Activated CD4-positive, alpha-beta memory T cell treated with anti-CD3 and anti-CD28 coated beads, Interleukin-2, amount 10 ng/mL, durations not matched to agents 7 days and 5 days (primary cell): ENCODE measurements at regions not wholly inside any gene's neighbourhood (a gene's known extent, or its start where the extent isn't known, plus 50 kb on each side); places are given as distances from the start of the nearest gene placed in this dataset.

Source experiments
- CTCF ChIA-PET: fragments of 350-600 bp; sonication (Branson Sonifier 250); formaldehyde crosslinking; loops from one replicate; lab custom pipeline; 2021; ENCODE audit warnings: antibody characterized with exemption, inconsistent platforms; lab: Charles Lee
- POLR2A ChIA-PET: fragments of 350-600 bp; sonication (Branson Sonifier 250); formaldehyde crosslinking; loops from one replicate; lab custom pipeline; 2021; ENCODE audit warnings: antibody characterized with exemption; lab: Charles Lee
- DNase-seq: peaks from one replicate; pipeline ENCODE4 v3.0.0-alpha.2; 2020
- H3K27ac Mint-ChIP-seq: one replicate; pipeline ENCODE4 v1.8.0; 2021; ENCODE audit warnings: mild to moderate bottlenecking, mixed read lengths
- H3K27me3 Mint-ChIP-seq: one replicate; pipeline ENCODE4 v1.8.0; 2021; ENCODE audit warnings: mixed read lengths
- H3K36me3 Mint-ChIP-seq: one replicate; pipeline ENCODE4 v1.8.0; 2021; ENCODE audit warnings: low read depth, mixed read lengths
- H3K4me1 Mint-ChIP-seq: one replicate; pipeline ENCODE4 v1.8.0; 2021; ENCODE audit warnings: mixed read lengths
- H3K4me3 Mint-ChIP-seq: one replicate; pipeline ENCODE4 v1.8.0; 2021; ENCODE audit warnings: mild to moderate bottlenecking, mixed read lengths
- H3K9me3 Mint-ChIP-seq: one replicate; pipeline ENCODE4 v1.8.0; 2021; ENCODE audit warnings: mixed read lengths

DNA sequence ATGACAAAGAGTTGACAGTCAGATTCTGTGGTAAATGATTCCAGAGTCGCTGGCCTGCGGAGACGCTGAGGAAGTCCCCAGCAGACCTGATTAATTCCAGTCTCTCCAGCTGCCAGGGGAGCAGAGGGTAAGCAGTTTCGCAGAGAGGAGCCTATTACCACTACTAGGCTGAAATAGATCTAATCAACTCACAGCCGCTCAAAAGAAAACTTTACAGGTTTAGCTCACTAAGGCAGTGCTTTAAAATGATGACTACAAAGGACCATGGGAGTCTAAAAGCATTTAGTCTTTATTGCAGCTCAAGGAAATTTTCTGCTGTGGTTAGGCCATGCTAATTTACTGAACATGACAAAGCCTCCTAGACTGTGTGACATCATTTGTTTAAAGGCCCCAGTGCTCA is 445.6 kb upstream of the POU3F3 start:
- Mint-ChIP-seq H3K4me1 (no peaks in the 10 kb centered on the region), H3K27ac (no peak overlapping the region), H3K9me3 (no peaks in the 10 kb centered on the region), H3K27me3 (no peaks in the 10 kb centered on the region), H3K36me3 (no peaks in the 10 kb centered on the region), H3K4me3 (no peak overlapping the region)
- ChIA-PET CTCF (no interaction called here), POLR2A (no interaction called here)
- DNase-seq = no peak

DNA sequence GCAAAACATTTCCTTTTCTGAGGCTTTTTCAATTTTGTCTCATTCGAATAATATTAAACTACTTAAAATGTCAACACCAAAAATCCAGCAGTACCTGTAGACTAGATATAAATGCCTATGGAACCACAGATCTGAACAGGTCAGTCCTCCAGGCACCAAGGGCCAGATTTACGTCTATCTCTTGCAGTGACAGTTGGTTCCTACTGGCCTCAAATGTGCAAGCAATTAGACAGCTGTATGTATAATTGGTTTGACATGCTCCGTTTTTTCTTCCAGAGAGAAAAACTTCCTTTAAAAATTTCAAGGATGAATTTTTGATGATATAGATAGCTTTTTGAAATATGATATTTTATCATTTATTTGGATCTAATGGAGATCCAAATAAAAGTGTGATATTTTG is 443.8 kb upstream of the POU3F3 start:
- CTCF ChIA-PET = interaction anchor here (1.2 kb wide), 1 partner anchor 1249 kb away, joined by 3 read pairs; no protein-coding TSS in a partner anchor
- Mint-ChIP-seq H3K4me3 (no peak overlapping the region), H3K27ac (no peak overlapping the region), H3K9me3 (no peaks in the 10 kb centered on the region), H3K4me1 (no peaks in the 10 kb centered on the region), H3K27me3 (no peaks in the 10 kb centered on the region), H3K36me3 (no peaks in the 10 kb centered on the region)
- POLR2A ChIA-PET = no interaction called here
- no peak for DNase-seq

DNA sequence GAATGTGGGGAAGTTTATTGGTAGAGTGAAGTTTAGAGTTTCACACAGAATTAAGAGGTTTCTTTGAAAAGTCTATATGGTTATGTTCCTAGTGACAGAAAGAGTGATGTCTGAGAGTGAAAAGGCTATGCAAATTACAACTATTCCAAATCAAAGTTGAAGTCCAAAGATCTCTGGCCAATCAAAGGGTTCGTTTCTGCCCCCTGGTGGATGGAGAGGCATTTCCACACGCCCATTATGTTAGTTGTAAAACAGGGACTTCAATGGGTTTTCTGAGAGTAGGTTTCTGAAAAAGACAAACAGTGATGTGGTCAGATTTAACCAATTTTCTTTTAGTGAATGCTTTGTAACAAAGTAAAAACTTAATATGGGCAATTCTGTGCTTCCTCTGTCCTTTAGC is 441.5 kb upstream of the POU3F3 start:
- DNase-seq = no peak
- Mint-ChIP-seq H3K36me3 (no peaks in the 10 kb centered on the region), H3K27me3 (no peaks in the 10 kb centered on the region), H3K4me3 (no peak overlapping the region), H3K27ac (no peak overlapping the region), H3K4me1 (no peaks in the 10 kb centered on the region), H3K9me3 (no peaks in the 10 kb centered on the region)
- CTCF ChIA-PET = no interaction called here
- POLR2A ChIA-PET = no interaction called here

DNA sequence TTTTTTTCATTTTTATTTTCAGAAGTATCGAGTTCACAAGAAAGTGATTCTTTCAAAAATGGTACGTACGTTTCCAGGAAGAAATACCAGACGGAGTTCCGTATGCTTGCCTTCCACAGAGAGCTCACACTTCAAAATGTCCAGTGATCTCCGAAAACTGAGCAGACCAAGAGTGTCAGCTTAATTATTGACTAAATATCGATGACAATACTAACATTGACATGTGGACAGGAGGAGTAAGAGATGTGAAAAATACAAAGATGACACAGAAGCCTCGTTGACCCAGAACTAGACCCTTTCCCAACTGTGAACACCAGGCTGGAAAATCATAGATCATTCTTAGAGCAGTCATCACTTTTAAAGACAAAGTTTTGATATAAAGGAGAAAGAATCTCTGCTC is 440.0 kb upstream of the POU3F3 start:
- Mint-ChIP-seq H3K9me3 (no peaks in the 10 kb centered on the region), H3K27me3 (no peaks in the 10 kb centered on the region), H3K27ac (no peak overlapping the region), H3K36me3 (no peaks in the 10 kb centered on the region), H3K4me3 (no peak overlapping the region), H3K4me1 (no peaks in the 10 kb centered on the region)
- DNase-seq = no peak
- ChIA-PET POLR2A (no interaction called here), CTCF (no interaction called here)

DNA sequence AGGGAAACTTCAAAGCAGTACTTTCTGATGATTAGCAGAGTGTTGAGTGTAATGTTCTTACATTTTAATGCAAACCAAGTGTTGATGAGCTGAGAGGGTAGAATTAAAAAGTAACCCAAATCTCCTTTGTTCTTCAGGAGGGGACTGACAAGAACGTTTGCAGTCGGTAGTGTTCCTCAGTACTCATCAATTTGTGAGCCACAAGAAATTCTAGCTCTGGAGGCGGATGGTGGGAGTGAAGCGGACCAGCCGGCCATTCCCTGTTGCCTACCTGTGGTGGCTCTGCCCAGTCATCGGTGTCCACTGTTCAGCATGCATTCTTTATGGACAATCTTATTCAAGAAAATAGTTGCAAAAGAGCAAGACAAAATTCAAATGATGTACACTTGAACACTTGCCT is 438.6 kb upstream of the POU3F3 start:
- no peak for DNase-seq
- POLR2A ChIA-PET = no interaction called here
- H3K4me1 Mint-ChIP-seq = no peaks in the 10 kb centered on the region
- H3K4me3 Mint-ChIP-seq = no peak overlapping the region
- H3K36me3 Mint-ChIP-seq = no peaks in the 10 kb centered on the region
- H3K9me3 Mint-ChIP-seq = no peaks in the 10 kb centered on the region
- CTCF ChIA-PET = interaction anchor here (1.1 kb wide), 1 partner anchor 19 kb away, joined by 4 read pairs; no protein-coding TSS in a partner anchor
- no peaks in the 10 kb centered on the region for H3K27me3 Mint-ChIP-seq
- H3K27ac Mint-ChIP-seq = no peak overlapping the region

DNA sequence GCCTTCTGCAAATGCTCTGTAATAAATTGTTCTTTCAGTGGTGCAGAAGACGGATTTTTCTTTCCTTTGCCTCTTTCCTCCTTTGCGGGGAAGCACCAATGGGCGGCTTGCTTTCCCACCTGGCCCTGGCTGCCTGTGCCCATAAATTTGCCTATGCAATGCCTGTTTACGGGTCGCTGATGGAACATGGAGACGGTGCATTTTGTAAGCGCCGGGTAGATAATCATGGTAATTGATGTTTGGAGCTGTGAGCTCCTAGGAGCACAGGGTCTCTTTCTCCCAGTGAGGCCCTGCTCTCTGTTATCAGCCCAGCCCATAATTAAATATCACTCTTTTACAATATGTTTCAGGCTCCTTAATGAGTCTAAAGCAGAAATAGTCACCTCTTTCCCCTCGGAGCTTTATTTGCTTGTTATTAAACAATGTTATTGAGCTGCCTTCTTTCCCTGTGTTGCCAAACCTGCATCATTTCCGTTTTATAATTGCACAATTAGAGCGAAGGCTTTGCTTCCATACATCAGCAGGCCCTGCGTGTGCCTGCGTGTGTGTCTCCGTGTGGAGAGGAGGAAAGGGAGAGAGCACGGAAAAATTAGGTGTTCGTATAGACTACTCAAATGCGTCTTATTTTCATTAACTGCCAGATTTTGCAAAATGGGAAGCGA is 437.4 kb upstream of the POU3F3 start:
- ChIA-PET POLR2A (no interaction called here), CTCF (no interaction called here)
- Mint-ChIP-seq H3K27me3 (no peaks in the 10 kb centered on the region), H3K4me3 (no peak overlapping the region), H3K36me3 (no peaks in the 10 kb centered on the region), H3K4me1 (no peaks in the 10 kb centered on the region), H3K9me3 (no peaks in the 10 kb centered on the region), H3K27ac (no peak overlapping the region)
- DNase-seq = no peak

DNA sequence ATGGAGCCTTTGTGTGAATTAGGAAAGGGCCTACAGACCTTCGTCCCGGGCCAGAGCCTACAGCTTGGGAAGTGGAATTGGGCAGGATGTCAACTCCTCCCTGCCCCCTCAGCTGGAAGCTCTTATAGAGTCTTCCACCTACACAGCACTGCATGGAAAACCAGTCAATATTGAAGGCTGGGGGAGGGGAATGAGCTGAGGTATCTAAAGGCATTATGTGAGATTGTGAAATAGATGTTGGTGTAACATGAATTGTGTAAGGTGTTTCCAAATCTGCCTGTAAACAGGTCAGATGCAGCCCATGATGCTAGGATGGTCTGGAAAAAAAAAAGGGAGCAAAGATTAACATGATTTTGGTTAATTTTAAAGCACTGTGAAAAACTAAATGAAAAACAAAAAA is 433.5 kb upstream of the POU3F3 start:
- Mint-ChIP-seq H3K27me3 (no peaks in the 10 kb centered on the region), H3K9me3 (no peaks in the 10 kb centered on the region), H3K36me3 (no peaks in the 10 kb centered on the region), H3K4me3 (no peak overlapping the region), H3K27ac (no peak overlapping the region), H3K4me1 (no peaks in the 10 kb centered on the region)
- ChIA-PET CTCF (no interaction called here), POLR2A (no interaction called here)
- DNase-seq = no peak

DNA sequence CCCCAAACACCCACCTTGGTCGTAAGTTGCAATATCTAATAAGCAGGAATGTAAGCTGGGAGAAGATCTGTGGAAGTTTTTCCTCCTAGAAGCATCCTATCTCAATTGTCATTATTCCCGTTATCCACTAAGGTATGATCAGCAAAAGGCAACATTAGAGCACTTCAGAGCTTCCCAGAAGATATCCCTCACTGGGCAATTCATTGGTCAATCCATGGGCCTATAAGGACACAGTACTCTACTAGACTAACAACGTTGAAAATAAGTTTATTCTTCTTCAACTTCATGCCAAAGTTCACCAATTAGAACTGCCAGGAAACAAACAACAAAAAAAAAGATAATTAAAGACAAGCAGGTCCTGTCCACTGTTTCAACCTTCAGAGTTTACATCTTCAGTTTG is 433.0 kb upstream of the POU3F3 start:
- CTCF ChIA-PET = no interaction called here
- Mint-ChIP-seq H3K27ac (no peak overlapping the region), H3K9me3 (no peaks in the 10 kb centered on the region), H3K27me3 (no peaks in the 10 kb centered on the region), H3K4me1 (no peaks in the 10 kb centered on the region), H3K4me3 (no peak overlapping the region), H3K36me3 (no peaks in the 10 kb centered on the region)
- POLR2A ChIA-PET = no interaction called here
- no peak for DNase-seq

DNA sequence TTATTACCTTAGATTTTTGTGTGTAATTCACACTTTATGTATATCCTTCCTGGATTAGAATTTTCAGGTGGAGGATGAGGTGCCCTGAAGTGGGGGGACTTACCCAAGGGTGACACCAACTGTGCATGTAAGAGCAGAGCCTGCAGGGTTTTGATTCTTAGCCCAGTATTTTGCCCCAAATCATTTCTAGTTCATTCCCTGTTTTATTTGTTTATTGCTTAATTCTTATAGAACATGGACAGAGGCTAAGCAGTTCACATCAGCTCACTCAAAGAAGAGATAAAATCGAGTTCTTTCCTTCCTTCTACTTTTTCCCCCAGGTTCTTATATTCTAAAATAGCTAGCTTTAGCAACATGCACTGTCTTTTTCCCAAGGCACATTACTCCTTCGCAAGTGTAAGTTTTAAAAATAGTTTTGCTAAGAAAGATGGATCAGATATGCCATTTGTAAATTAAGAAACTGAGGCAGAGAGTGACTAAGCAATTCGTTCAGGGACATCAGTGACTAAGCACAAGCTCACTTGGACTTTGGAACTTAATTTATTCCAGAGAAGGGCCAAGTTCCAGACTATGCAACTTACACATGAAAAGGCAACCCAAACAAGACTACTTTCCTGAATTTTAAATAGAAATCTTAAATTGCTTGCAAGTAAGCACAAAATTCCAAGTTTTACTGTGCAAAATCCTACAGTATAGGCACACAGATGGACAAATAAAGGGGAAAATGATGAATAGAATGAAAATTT is 427.9 kb upstream of the POU3F3 start:
- H3K4me3 Mint-ChIP-seq = no peak overlapping the region
- POLR2A ChIA-PET = no interaction called here
- no peaks in the 10 kb centered on the region for H3K9me3 Mint-ChIP-seq
- no peaks in the 10 kb centered on the region for H3K4me1 Mint-ChIP-seq
- no peak overlapping the region for H3K27ac Mint-ChIP-seq
- DNase-seq = no peak
- H3K27me3 Mint-ChIP-seq = no peaks in the 10 kb centered on the region
- CTCF ChIA-PET = no interaction called here
- no peaks in the 10 kb centered on the region for H3K36me3 Mint-ChIP-seq

DNA sequence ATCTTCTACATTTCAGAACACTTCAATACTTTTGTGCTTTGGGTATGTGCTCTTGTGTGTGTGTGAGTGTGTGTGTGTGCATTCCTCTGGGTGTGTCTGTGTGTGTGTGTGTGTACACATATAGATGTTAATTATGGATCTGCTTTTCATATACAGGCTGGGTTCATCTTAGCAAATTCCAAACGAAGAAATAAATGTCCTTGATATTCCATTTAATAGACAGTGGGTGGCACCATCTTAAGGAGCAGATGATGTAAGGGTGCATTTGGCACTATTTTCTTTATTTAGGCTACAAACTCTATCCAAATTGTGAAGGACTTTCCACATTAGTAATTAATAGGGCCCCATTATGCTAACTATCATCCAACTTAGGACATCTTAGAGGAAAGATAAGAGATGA is 425.8 kb upstream of the POU3F3 start:
- Mint-ChIP-seq H3K9me3 (no peaks in the 10 kb centered on the region), H3K27me3 (no peaks in the 10 kb centered on the region), H3K27ac (no peak overlapping the region), H3K4me1 (no peaks in the 10 kb centered on the region), H3K4me3 (no peak overlapping the region), H3K36me3 (no peaks in the 10 kb centered on the region)
- no peak for DNase-seq
- CTCF ChIA-PET = no interaction called here
- POLR2A ChIA-PET = no interaction called here

DNA sequence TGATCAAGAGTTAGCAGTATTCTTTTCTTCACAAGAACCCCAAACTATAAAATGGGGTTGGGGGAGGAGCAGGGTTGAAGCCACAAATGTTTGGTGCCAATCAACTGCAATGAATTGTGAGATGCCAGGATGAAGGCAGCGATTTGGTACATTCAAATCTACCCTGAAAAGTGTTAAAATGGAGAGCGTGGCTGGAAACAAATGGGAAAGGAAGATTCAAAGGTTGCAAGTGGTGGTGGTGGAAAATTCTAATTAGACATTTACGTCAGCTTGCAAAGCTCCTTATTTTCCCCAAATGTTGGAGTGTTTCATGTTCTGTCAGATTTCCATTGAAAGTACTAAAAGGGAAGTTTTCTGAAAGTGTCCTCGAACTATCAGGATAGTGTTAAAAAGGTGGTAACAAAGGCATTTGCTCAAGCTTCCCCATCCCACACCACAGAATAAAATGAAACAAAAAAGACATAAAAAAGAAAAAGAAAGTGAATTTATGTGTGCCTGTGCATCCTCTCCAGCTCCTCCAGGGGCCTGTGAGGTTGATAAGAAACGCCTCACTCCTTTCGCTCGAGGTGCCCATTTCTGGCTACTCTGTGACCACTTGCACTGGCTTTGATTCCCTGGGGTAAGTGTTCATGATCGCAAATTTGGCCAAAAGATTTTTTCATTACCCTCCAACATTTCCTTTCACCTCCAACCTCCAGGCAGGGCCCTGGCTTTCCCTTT is 424.1 kb upstream of the POU3F3 start:
- ChIA-PET POLR2A (no interaction called here), CTCF (no interaction called here)
- peaks cover 5% of the 10 kb centered on the region for H3K4me1 Mint-ChIP-seq
- H3K27ac Mint-ChIP-seq = no peak overlapping the region
- DNase-seq = no peak
- H3K9me3 Mint-ChIP-seq = no peaks in the 10 kb centered on the region
- no peak overlapping the region for H3K4me3 Mint-ChIP-seq
- no peaks in the 10 kb centered on the region for H3K27me3 Mint-ChIP-seq
- H3K36me3 Mint-ChIP-seq = no peaks in the 10 kb centered on the region

DNA sequence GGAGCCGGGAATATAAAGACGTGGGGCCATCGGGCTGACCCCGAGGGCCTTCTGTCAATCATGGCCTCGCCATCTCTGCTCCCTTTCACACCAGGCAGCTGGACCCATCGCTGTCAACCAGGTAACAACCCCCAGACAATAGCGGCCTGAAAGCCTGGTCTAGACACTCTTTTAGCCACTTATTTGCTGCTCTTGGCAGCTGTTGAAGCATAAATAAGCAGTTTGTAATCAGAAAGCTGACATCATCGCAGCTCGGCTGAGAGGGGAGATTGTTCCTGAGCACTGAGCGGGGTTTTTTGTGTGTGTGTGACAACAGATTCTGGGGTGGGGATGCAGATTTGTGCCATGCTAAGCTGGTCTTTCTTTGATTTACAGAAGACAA is 423.6 kb upstream of the POU3F3 start:
- ChIA-PET POLR2A (no interaction called here), CTCF (no interaction called here)
- no peak for DNase-seq
- H3K4me3 Mint-ChIP-seq = no peak overlapping the region
- H3K27ac Mint-ChIP-seq = no peak overlapping the region
- no peaks in the 10 kb centered on the region for H3K9me3 Mint-ChIP-seq
- no peaks in the 10 kb centered on the region for H3K27me3 Mint-ChIP-seq
- peaks cover 5% of the 10 kb centered on the region for H3K4me1 Mint-ChIP-seq
- H3K36me3 Mint-ChIP-seq = no peaks in the 10 kb centered on the region

DNA sequence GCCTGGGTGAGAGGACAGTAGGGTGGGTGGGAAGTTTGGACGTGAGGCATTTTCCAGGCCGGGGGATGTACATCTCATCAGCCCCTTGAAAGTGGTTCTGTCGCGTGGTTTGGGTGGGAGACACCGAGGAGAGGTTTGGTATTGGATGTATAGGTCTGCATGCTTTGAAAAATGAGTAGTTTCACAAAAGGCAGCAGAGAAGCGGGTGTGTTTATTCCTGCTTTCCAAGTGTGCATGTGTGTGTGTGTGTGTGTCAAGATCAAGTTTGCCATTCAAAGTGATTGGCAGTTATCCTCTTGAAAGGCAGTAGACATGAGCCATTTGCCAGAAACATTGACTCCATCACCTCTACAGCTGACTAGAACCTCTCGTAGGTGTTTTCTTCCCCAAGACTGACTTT is 423.1 kb upstream of the POU3F3 start:
- peaks cover 5% of the 10 kb centered on the region for H3K4me1 Mint-ChIP-seq
- ChIA-PET CTCF (no interaction called here), POLR2A (no interaction called here)
- DNase-seq = no peak
- H3K9me3 Mint-ChIP-seq = no peaks in the 10 kb centered on the region
- no peak overlapping the region for H3K27ac Mint-ChIP-seq
- H3K27me3 Mint-ChIP-seq = no peaks in the 10 kb centered on the region
- H3K4me3 Mint-ChIP-seq = no peak overlapping the region
- H3K36me3 Mint-ChIP-seq = no peaks in the 10 kb centered on the region
